ENCODE measurements at regions not wholly inside any gene's neighbourhood (a gene's known extent, or its start where the extent isn't known, plus 50 kb on each side); places are given as distances from the start of the nearest gene placed in this dataset.
A peak's percentile ranks its signal among the peaks of the same experiment; 100 is the strongest.
"Not testable (repeated sequence)": the region's sequence is repeated elsewhere in the genome, so short reads cannot be mapped to it uniquely, and the experiment has no call there.

- peak; percentile 43 for DNase-seq (ENCODE audit: low read depth)
Measured at GRCh38 chr2:235105821-235106359, 154.1 kb downstream of the SH3BP4 start.

- peak; percentile 81 for DNase-seq (ENCODE audit: low read depth)
Measured at GRCh38 chr2:235106874-235107639, 155.2 kb downstream of the SH3BP4 start.

GRCh38 chr2:235107640-235107951 is 155.8 kb downstream of the SH3BP4 start:
- no peak for DNase-seq (ENCODE audit: low read depth)

GRCh38 chr2:235109561-235109960 is 157.7 kb downstream of the SH3BP4 start:
- DNase-seq (ENCODE audit: low read depth): not testable (repeated sequence)

- no peak for DNase-seq (ENCODE audit: low read depth)
Measured at GRCh38 chr2:235112365-235112764, 160.5 kb downstream of the SH3BP4 start.

- no peak for DNase-seq (ENCODE audit: low read depth)
Measured at GRCh38 chr2:235113854-235114253, 162.0 kb downstream of the SH3BP4 start.

GRCh38 chr2:235114286-235114685 is 162.5 kb downstream of the SH3BP4 start:
- DNase-seq (ENCODE audit: low read depth): no peak

GRCh38 chr2:235115521-235115920 is 163.7 kb downstream of the SH3BP4 start:
- DNase-seq (ENCODE audit: low read depth): no peak

GRCh38 chr2:235116885-235117492 is 165.2 kb downstream of the SH3BP4 start:
- DNase-seq (ENCODE audit: low read depth): peak; percentile 59

- no peak for DNase-seq (ENCODE audit: low read depth)
Measured at GRCh38 chr2:235126768-235127167, 175.0 kb downstream of the SH3BP4 start.

- no peak for DNase-seq (ENCODE audit: low read depth)
Measured at GRCh38 chr2:235127931-235128330, 176.1 kb downstream of the SH3BP4 start.

- DNase-seq (ENCODE audit: low read depth): no peak
Measured at GRCh38 chr2:235129850-235130249, 178.0 kb downstream of the SH3BP4 start.

- no peak for DNase-seq (ENCODE audit: low read depth)
Measured at GRCh38 chr2:235131334-235132305, 179.8 kb downstream of the SH3BP4 start.

- no peak for DNase-seq (ENCODE audit: low read depth)
Measured at GRCh38 chr2:235132651-235133050, 180.8 kb downstream of the SH3BP4 start.

GRCh38 chr2:235133837-235134236 is 182.0 kb downstream of the SH3BP4 start:
- DNase-seq (ENCODE audit: low read depth): no peak

- DNase-seq (ENCODE audit: low read depth): no peak
Measured at GRCh38 chr2:235134420-235134819, 182.6 kb downstream of the SH3BP4 start.

- no peak for DNase-seq (ENCODE audit: low read depth)
Measured at GRCh38 chr2:235135195-235135965, 183.6 kb downstream of the SH3BP4 start.

- DNase-seq (ENCODE audit: low read depth): peak; percentile 90
Measured at GRCh38 chr2:235135990-235136561, 184.3 kb downstream of the SH3BP4 start.

GRCh38 chr2:235138339-235138738 is 186.5 kb downstream of the SH3BP4 start:
- DNase-seq (ENCODE audit: low read depth): no peak

Measured in myocyte (in vitro differentiated cells).